HEK293 (cell line): ENCODE measurements at regions not wholly inside any gene's neighbourhood (a gene's known extent, or its start where the extent isn't known, plus 50 kb on each side); places are given as distances from the start of the nearest gene placed in this dataset.
A peak's percentile ranks its signal among the peaks of the same experiment; 100 is the strongest.

ENCODE experiments used
- AEBP2 ChIP-seq: fragments of 450-650 bp; formaldehyde crosslinking; IDR thresholded peaks from 2 replicates; pipeline ENCODE4 v1.5.1; 2016; ENCODE audit warnings: missing biosample characterization, missing genetic modification characterization, borderline replicate concordance
- ATF2 ChIP-seq: fragments of 450-650 bp; formaldehyde crosslinking; IDR thresholded peaks from 2 replicates; pipeline ENCODE4 v1.5.1; 2016; ENCODE audit warnings: missing biosample characterization, missing genetic modification characterization, low read depth
- EGR2 ChIP-seq: fragments of 450-650 bp; formaldehyde crosslinking; IDR thresholded peaks from 2 replicates; pipeline ENCODE4 v1.5.1; 2016; ENCODE audit warnings: low read depth, missing biosample characterization, missing genetic modification characterization
- ELK4 ChIP-seq: IDR thresholded peaks from 2 replicates; pipeline ENCODE4 v1.6.1; 2011; ENCODE audit warnings: mild to moderate bottlenecking, low read depth, low read length, borderline replicate concordance
- HOXC10 ChIP-seq: sonication (generic); formaldehyde crosslinking; IDR thresholded peaks from 2 replicates; pipeline ENCODE4 v1.8.1; 2023; ENCODE audit warnings: mild to moderate bottlenecking, missing genetic modification reagents
- INSM2 ChIP-seq: fragments of 450-650 bp; formaldehyde crosslinking; IDR thresholded peaks from 2 replicates; pipeline ENCODE4 v1.5.1; 2016; ENCODE audit warnings: missing biosample characterization, missing genetic modification characterization
- KLF16 ChIP-seq: fragments of 450-650 bp; formaldehyde crosslinking; IDR thresholded peaks from 2 replicates; pipeline ENCODE4 v1.5.1; 2017; ENCODE audit warnings: missing biosample characterization, missing genetic modification characterization
- MZF1 ChIP-seq: fragments of 450-650 bp; formaldehyde crosslinking; IDR thresholded peaks from 2 replicates; pipeline ENCODE4 v1.5.1; 2017; ENCODE audit warnings: missing biosample characterization, missing genetic modification characterization, borderline replicate concordance
- PATZ1 ChIP-seq: fragments of 450-650 bp; formaldehyde crosslinking; IDR thresholded peaks from 2 replicates; pipeline ENCODE4 v1.5.1; 2016; ENCODE audit warnings: missing biosample characterization, missing genetic modification characterization
- SALL2 ChIP-seq: fragments of 450-650 bp; formaldehyde crosslinking; IDR thresholded peaks from 2 replicates; pipeline ENCODE4 v1.5.0; 2017; ENCODE audit warnings: missing biosample characterization, mild to moderate bottlenecking, missing genetic modification characterization, borderline replicate concordance
- YY1 ChIP-seq: fragments of 450-650 bp; formaldehyde crosslinking; IDR thresholded peaks from 2 replicates; pipeline ENCODE4 v1.5.1; 2018; ENCODE audit warnings: missing biosample characterization, missing genetic modification characterization
- YY2 ChIP-seq: fragments of 450-650 bp; formaldehyde crosslinking; IDR thresholded peaks from 2 replicates; pipeline ENCODE4 v1.5.1; 2016; ENCODE audit warnings: missing biosample characterization, missing genetic modification characterization
- ZBTB17 ChIP-seq: fragments of 450-650 bp; formaldehyde crosslinking; IDR thresholded peaks from 2 replicates; pipeline ENCODE4 v1.5.1; 2016; ENCODE audit warnings: missing biosample characterization, missing genetic modification characterization
- ZBTB26 ChIP-seq: fragments of 450-650 bp; formaldehyde crosslinking; optimal IDR thresholded peaks from 2 replicates; pipeline ENCODE3; 2016; ENCODE audit warnings: missing biosample characterization, mild to moderate bottlenecking, missing genetic modification characterization
- ZBTB8A ChIP-seq: fragments of 450-650 bp; formaldehyde crosslinking; IDR thresholded peaks from 2 replicates; pipeline ENCODE4 v1.5.1; 2016; ENCODE audit warnings: missing biosample characterization, missing genetic modification characterization
- ZNF133 ChIP-seq: fragments of 450-650 bp; formaldehyde crosslinking; IDR thresholded peaks from 2 replicates; pipeline ENCODE4 v1.5.1; 2016; ENCODE audit warnings: missing biosample characterization, missing genetic modification characterization
- ZNF146 ChIP-seq: fragments of 450-650 bp; formaldehyde crosslinking; IDR thresholded peaks from 2 replicates; pipeline ENCODE4 v1.5.1; 2016; ENCODE audit warnings: missing biosample characterization, missing genetic modification characterization
- ZNF175 ChIP-seq: fragments of 450-650 bp; formaldehyde crosslinking; IDR thresholded peaks from 2 replicates; pipeline ENCODE4 v1.5.1; 2016; ENCODE audit warnings: missing biosample characterization, missing genetic modification characterization
- ZNF202 ChIP-seq: fragments of 450-650 bp; formaldehyde crosslinking; IDR thresholded peaks from 2 replicates; pipeline ENCODE4 v1.5.1; 2016; ENCODE audit warnings: missing biosample characterization, missing genetic modification characterization, borderline replicate concordance
- ZNF23 ChIP-seq: fragments of 450-650 bp; formaldehyde crosslinking; IDR thresholded peaks from 2 replicates; pipeline ENCODE4 v1.5.1; 2016; ENCODE audit warnings: missing biosample characterization, missing genetic modification characterization, borderline replicate concordance
- ZNF302 ChIP-seq: fragments of 450-650 bp; formaldehyde crosslinking; IDR thresholded peaks from 2 replicates; pipeline ENCODE4 v1.5.1; 2016; ENCODE audit warnings: missing biosample characterization, missing genetic modification characterization, low read depth
- ZNF311 ChIP-seq: fragments of 450-650 bp; formaldehyde crosslinking; IDR thresholded peaks from 2 replicates; pipeline ENCODE4 v1.5.1; 2017; ENCODE audit warnings: missing biosample characterization, missing genetic modification characterization, borderline replicate concordance
- ZNF324 ChIP-seq: fragments of 450-650 bp; formaldehyde crosslinking; IDR thresholded peaks from 2 replicates; pipeline ENCODE4 v1.5.1; 2016; ENCODE audit warnings: missing biosample characterization, missing genetic modification characterization
- ZNF354C ChIP-seq: fragments of 450-650 bp; formaldehyde crosslinking; IDR thresholded peaks from 2 replicates; pipeline ENCODE4 v1.5.1; 2016; ENCODE audit warnings: missing biosample characterization, missing genetic modification characterization, low read depth, borderline replicate concordance
- ZNF501 ChIP-seq: fragments of 450-650 bp; formaldehyde crosslinking; IDR thresholded peaks from 2 replicates; pipeline ENCODE4 v1.5.1; 2016; ENCODE audit warnings: missing biosample characterization, missing genetic modification characterization
- ZNF610 ChIP-seq: fragments of 450-650 bp; formaldehyde crosslinking; IDR thresholded peaks from 2 replicates; pipeline ENCODE4 v1.5.1; 2016; ENCODE audit warnings: missing biosample characterization, missing genetic modification characterization, borderline replicate concordance
- ZNF623 ChIP-seq: fragments of 450-650 bp; formaldehyde crosslinking; IDR thresholded peaks from 2 replicates; pipeline ENCODE4 v1.5.1; 2016; ENCODE audit warnings: missing biosample characterization, missing genetic modification characterization
- ZNF777 ChIP-seq: fragments of 450-650 bp; formaldehyde crosslinking; IDR thresholded peaks from 2 replicates; pipeline ENCODE4 v1.5.1; 2017; ENCODE audit warnings: missing biosample characterization, missing genetic modification characterization, borderline replicate concordance

GRCh38 chr6:28648035-28648877 is 122.6 kb downstream of the GPX5 start (continued):
- TF ChIP-seq SALL2: no peak
- peak; percentile 54 for TF ChIP-seq ZBTB8A
- TF ChIP-seq ZBTB26 (tag by site-specific recombination): peak; percentile 30
- peak; percentile 95 for TF ChIP-seq ZBTB17
- no peak for TF ChIP-seq ZNF175 (tag by site-specific recombination)
- TF ChIP-seq HOXC10: no peak
- peak; percentile 35 for TF ChIP-seq ZNF623 (tag by site-specific recombination)
- TF ChIP-seq ATF2 (tag by site-specific recombination): 0 out of 2 replicates have a peak, but pooled peaks have one; percentile 4
- TF ChIP-seq YY2 (tag by site-specific recombination): no peak
- TF ChIP-seq ZNF777: 0 out of 2 replicates have a peak, but pooled peaks have one; percentile 21
- TF ChIP-seq PATZ1 (tag by site-specific recombination): no peak
- no peak for TF ChIP-seq ZNF354C (tag by site-specific recombination)
- peak; percentile 89 for TF ChIP-seq ZNF501 (tag by site-specific recombination)
- TF ChIP-seq ZNF146: no peak
- no peak for TF ChIP-seq EGR2 (tag by site-specific recombination)
- TF ChIP-seq ELK4: no peak
- TF ChIP-seq KLF16 (tag by site-specific recombination): no peak
- TF ChIP-seq YY1 (tag by site-specific recombination): peak; percentile 22
- peak; percentile 72; the same call in 1 of the 2 replicates for TF ChIP-seq ZNF324 (tag by site-specific recombination)
- no peak for TF ChIP-seq ZNF23
- TF ChIP-seq ZNF610 (tag by site-specific recombination): peak; percentile 64
- 0 out of 2 replicates have a peak, but pooled peaks have one; percentile 31 for TF ChIP-seq MZF1
- no peak for TF ChIP-seq AEBP2 (tag by site-specific recombination)
- peak; percentile 61; the same call in 1 of the 2 replicates for TF ChIP-seq INSM2 (tag by site-specific recombination)
- no peak for TF ChIP-seq ZNF202 (tag by site-specific recombination)
- TF ChIP-seq ZNF311: no peak
- no peak for TF ChIP-seq ZNF133
- no peak for TF ChIP-seq ZNF302 (tag by site-specific recombination)
